ENCODE measurements at regions not wholly inside any gene's neighbourhood (a gene's known extent, or its start where the extent isn't known, plus 50 kb on each side); places are given as distances from the start of the nearest gene placed in this dataset.
"Not testable (repeated sequence)": the region's sequence is repeated elsewhere in the genome, so short reads cannot be mapped to it uniquely, and the experiment has no call there.

- DNase-seq (ENCODE audit: low read depth in 2 of 2), result no peak
Observed at GRCh38 chrX:128616933-128617332, 564.7 kb upstream of the ACTRT1 start.

GRCh38 chrX:128606817-128607216 lies 554.6 kb upstream of the ACTRT1 start:
- not testable (repeated sequence) for DNase-seq (ENCODE audit: low read depth in 2 of 2)

DNA sequence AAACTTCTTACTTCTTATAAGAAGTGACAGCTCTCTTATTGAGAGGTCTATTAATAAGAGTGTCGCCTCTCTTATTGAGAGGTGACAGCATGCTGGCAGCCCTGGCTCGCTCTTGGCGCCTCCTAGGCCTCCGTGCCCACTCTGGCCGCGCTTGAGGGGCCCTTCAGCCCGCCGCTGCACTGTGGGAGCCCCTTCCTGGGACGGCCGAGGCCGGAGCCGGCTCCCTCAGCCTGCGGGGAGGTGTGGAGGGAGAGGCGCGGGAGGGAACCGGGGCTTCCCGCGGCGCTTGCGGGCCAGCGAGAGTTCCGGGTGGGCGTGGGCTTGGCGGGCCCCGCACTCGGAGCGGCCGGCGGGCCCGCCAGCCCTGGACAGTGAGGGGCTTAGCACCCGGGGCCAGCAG lies 554.2 kb upstream of the ACTRT1 start:
- DNase-seq (ENCODE audit: low read depth in 2 of 2), result not testable (repeated sequence)

DNA sequence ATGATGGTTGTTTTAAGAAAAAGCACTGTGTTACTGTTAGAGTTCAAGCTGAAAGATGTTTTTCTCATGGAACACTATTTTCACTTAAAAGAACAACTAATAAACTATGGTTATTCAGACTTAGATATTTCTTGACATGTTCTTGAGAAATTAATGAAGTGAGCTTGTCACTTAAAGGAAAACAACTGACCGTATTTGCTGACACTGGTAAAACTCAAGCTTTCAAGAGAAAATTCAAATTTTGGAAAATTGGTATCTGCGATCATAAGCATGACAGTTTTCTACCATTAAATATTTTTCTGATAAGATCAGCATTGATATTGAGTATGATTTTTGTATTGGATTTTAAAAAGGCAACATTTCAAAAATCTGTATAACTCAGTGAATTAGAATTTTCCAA lies 549.5 kb upstream of the ACTRT1 start:
- DNase-seq (ENCODE audit: low read depth in 2 of 2), result no peak

GRCh38 chrX:128599632-128600031 lies 547.4 kb upstream of the ACTRT1 start:
- no peak for DNase-seq (ENCODE audit: low read depth in 2 of 2)

DNA sequence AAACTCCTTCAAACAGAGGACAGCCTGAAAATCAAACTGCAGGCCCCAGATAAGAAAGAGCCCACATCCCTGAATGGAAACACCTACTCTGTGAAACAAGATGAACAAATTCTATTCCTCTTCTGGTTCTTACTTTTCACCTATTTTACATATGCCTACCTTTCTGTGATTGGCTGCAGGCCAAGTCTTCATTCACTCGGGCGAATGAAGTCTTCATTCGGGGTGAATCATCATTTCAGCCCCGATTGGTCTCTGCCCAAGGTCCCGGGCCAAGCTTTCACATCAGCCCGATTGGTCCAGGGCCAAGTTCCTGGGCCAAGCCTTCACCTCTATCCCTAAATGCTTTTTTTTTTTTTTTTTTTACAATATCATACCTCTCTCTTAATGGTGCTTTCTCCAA lies 529.8 kb upstream of the ACTRT1 start:
- no peak for DNase-seq (ENCODE audit: low read depth in 2 of 2)

DNA sequence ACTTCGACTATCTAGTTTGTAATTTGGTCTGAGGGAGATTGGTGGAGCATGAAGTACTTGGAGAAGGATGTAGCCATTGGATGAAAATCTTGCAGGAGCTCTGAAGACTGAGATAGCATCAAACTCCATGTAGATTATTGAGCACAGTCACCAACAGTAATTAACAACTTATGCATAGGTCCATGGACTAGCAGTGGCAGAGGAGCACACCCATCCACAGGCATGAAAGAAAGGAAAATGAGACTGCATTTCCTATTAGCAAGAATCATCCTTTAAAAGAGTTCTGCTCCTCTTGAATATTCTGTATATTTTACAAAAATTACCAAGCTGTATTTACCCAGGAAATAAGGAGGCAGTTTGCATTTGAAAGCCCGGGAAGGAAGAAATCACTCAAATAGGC lies 529.4 kb upstream of the ACTRT1 start:
- no peak for DNase-seq (ENCODE audit: low read depth in 2 of 2)

DNA sequence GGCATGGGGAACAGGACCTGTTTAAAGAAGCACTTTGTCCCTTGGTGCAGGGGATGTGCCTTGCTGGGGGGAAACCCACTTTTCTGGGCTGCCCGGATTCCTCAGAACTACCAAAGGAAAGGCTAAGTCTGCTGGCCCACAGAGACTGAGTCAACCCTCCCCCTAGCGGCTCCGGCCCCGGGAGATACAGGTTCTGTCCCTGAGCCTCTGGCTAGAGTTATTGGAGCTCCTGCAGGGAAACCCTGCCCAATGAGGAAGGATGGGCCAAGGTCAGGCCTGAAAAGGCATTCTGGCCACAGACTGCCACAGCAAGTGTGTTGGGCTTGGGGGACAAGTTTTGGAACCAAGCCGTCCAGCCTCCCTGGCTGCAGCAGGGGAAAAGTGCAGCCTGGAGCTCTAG lies 490.9 kb upstream of the ACTRT1 start:
- no peak for DNase-seq (ENCODE audit: low read depth in 2 of 2)

DNA sequence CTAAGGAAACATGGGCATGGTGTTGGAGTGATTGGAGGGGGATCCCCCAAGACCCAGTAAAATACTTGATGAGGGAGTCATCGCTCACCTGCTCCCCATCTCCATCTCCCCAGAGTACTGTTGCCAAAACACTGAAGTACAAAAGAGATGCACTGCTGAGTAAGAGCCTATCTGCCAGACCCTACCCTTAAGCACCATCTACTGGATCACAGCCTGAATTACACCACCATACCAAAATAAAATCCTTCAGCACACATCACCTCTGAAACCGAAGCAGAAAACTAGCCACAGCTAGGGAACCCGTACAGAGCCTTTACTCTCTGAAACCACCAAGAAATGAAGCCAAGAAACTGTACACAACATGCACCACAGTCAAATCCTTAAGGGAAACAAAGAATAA lies 466.3 kb upstream of the ACTRT1 start:
- no peak for DNase-seq (ENCODE audit: low read depth in 2 of 2)

GRCh38 chrX:128517691-128518090 lies 465.5 kb upstream of the ACTRT1 start:
- no peak for DNase-seq (ENCODE audit: low read depth in 2 of 2)

GRCh38 chrX:128504496-128504895 lies 452.3 kb upstream of the ACTRT1 start:
- DNase-seq (ENCODE audit: low read depth in 2 of 2), result no peak

GRCh38 chrX:128464116-128464515 lies 411.9 kb upstream of the ACTRT1 start:
- DNase-seq (ENCODE audit: low read depth in 2 of 2), result no peak

DNA sequence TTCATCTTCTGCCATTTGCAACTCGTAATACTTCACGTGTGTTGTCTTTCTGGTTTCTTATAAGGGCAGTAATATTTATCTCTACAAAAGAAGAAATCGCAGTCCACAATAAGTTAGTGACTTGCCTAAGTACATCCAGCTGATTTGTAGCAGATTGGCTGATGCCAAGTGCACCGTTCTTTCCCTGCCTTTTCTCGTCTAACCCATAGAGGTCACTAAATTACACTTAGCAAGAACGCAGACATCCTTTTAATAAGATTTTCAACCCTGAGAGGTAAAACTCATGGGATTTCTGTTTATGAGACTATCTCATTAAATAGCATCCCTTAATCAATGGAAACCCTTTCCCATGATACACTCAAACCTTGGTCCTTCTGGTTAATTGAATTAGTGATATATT lies 408.6 kb upstream of the ACTRT1 start:
- DNase-seq (ENCODE audit: low read depth in 2 of 2), result no peak

GRCh38 chrX:128458888-128459287 lies 406.7 kb upstream of the ACTRT1 start:
- DNase-seq (ENCODE audit: low read depth in 2 of 2), result no peak

DNA sequence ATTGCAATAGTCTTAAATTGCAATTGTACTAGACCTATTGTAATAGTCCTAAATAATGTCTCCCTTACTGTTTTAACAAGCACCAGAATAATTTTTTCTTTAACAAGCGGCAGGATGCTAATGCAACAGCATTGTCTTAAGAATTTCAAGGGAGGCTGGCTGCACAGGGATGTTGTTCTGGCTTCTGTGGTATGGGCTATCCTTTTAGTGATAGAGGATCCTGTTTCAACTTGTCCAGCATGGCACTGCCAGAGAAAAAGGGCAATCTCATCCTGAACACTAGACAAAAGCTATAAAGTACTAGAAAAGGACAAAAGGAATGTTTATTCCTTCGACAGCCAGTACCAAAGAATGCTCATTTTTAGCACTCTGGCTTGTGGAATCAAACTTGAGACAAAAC lies 405.5 kb upstream of the ACTRT1 start:
- no peak for DNase-seq (ENCODE audit: low read depth in 2 of 2)

- no peak for DNase-seq (ENCODE audit: low read depth in 2 of 2)
Observed at GRCh38 chrX:128439159-128439558, 387.0 kb upstream of the ACTRT1 start.

GRCh38 chrX:128438082-128438481 lies 385.9 kb upstream of the ACTRT1 start:
- DNase-seq (ENCODE audit: low read depth in 2 of 2), result no peak

GRCh38 chrX:128436397-128437103 lies 384.3 kb upstream of the ACTRT1 start:
- no peak for DNase-seq (ENCODE audit: low read depth in 2 of 2)

- no peak for DNase-seq (ENCODE audit: low read depth in 2 of 2)
Observed at GRCh38 chrX:128425546-128425945, 373.3 kb upstream of the ACTRT1 start.

GRCh38 chrX:128408842-128409241 lies 356.6 kb upstream of the ACTRT1 start:
- DNase-seq (ENCODE audit: low read depth in 2 of 2), result no peak

DNA sequence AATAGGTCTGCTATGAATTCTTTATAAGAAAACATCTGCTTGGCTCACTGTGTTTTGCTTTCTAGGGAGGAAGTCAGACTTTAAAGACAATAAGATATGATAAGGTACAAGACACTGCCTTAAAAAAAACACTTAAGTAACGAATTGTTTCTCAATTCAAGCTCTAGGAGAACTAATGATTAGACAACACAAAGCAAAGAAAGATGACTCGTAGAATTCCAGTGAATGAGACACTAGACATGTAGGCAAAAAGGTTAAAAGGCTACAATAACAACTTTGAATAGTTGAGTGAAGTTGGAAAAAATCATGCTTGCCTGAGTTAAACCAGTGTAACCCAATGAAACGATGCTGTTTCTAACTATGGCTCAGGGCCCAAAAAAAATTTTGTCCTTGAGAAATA lies 344.4 kb upstream of the ACTRT1 start:
- DNase-seq (ENCODE audit: low read depth in 2 of 2), result no peak

DNA sequence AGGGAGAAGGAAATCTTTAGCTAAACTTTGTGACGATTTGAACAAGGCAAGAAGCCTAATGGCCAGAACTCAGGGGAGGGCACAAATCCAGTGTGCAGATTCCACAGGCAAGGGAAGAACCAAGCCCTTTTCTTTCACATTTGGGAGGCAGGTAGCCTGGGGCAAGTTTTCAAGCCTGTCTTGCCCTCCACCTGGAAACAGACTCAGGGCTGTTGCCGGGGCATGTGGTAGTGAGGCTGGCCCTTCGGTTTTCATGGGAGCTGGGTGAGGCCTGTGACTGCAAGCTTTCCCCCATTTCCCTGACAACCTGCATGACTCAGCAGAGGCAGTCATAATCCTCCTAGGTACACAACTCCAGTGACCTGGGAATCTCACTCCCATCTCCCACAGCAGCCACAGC lies 331.6 kb upstream of the ACTRT1 start:
- DNase-seq (ENCODE audit: low read depth in 2 of 2), result not testable (repeated sequence)

DNA sequence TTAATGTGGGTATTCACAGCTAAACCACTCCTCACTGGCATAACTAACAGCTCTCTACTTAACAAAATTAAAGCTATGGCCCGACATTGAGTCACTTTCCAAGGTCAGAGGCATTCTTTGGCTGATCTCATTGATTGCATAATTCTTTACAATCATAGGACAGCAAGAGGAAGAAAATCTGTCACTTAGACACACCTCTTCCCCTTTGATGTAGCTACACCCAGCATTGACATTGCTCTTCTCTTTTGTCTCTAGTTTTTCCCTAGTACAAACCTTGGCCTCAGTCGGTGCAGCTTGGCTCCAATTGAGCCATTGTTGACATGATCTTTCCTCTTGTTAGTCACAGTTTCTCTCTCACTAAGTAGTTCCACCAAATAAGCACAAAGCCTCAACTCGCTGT lies 313.3 kb upstream of the ACTRT1 start:
- no peak for DNase-seq (ENCODE audit: low read depth in 2 of 2)

DNA sequence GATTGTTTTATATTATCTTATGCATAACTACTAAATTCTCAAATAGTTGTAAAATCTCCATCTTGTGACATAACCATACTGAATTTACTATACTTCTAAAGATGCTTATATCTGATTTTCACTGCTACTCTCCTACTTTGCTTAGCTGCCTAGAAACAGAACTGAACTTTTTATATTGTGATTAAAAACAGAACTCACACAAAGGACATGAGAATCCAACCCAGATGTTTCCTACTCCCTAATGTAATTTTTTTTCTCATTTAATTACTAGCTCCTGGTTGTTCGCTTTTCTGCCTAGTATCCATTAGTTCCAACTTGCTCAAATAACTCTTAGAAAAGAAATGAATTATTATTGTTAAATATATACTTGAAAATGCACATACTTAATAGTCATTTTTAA lies 283.5 kb upstream of the ACTRT1 start:
- no peak for DNase-seq (ENCODE audit: low read depth in 2 of 2)
